GM18520 (cell line): ENCODE measurements at regions not wholly inside any gene's neighbourhood (a gene's known extent, or its start where the extent isn't known, plus 50 kb on each side); places are given as distances from the start of the nearest gene placed in this dataset.
"Not testable (repeated sequence)": the region's sequence is repeated elsewhere in the genome, so short reads cannot be mapped to it uniquely, and the experiment has no call there.

Source experiments
- ATAC-seq: cut with Tn5 transposase; IDR thresholded peaks from one replicate; pipeline ENCODE4 v1.9.1; 2021; ENCODE audit not compliant: unreplicated experiment

DNA sequence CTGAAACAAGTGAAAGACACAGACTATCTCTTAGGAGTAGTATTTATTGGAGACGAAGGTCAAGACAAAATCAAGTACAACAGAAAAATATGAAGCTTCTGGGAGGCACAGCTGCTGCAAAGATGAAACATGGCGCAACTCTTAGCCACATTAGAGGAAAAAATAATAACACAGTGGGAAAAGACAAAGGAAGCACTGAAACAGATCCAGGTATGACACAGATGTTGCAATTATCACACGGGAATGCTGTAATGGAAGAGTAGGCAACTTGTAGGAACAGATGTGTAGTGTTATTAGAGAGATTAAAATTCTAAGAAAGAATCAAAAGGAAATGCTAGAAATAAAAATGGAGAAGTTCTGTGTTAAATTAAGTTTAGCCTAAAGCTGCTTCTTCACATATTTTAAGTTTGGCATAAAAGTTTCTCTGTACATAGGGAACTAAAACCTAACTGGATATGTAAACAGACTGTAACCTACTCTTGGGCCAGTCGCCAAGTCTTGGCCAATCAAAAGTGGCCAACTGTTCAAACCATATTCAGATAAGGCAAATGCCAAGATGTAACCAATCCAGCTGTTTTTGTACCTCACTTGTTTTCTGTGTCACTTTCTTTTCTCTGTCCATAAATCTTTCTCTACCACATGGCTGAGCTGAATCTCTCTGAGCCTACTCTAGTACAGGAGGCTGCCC, 1132.0 kb upstream of the LRRTM3 start:
- ATAC-seq = no peak

DNA sequence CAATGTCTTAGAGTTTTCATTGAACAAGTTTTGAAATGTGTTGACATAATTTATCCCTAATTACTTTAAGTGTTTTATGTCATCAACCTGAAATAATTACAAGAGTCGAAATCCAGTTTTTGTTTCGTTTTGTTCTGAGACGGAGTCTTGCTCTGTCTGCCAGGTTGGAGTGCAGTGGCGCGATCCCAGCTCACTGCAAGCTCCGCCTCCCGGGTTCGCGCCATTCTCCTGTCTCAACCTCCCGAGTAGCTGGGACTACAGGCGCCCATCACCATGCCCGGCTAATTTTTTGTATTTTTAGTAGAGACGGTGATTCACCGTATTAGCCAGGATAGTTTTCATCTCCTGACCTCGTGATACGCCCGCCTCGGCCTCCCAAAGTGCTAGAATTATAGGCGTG, 1131.0 kb upstream of the LRRTM3 start:
- not testable (repeated sequence) for ATAC-seq

DNA sequence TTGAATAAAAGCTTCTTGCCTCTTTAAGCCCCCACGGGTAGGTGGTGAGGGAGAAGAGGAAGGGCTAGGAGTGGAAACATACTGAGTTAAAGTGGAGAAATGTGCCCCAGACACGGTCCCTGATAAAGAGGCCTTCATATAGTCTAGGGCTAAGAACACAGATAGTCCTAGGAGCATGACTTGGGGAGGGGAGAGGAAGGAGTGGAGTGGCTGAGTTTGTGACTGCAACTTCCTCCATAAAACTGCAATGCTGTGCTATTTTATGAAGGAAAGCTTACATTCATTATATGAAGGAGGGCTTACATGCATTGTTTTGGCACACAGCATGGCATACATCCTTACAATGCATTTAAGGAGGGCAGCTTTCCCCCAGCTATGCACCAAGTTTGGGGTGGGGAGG, 1129.4 kb upstream of the LRRTM3 start:
- ATAC-seq = no peak

DNA sequence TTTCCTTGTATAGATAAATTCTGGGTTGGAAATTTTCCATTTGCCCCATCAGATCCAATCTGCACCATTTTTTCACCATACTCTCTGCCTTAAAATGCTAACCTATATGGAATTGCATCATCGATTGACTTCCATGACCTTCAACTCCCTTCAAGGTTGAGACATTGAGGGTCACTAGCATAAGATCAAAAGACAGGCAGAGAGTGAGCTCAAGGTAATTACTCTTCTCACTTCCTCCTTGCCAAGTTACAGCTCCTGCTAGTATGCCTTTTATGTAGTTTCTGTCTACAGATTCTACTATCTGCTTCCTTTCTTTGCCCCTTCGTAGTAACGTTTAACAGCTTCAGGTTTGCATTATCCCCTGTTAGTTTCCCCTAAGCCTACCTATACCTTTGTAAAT, 1127.7 kb upstream of the LRRTM3 start:
- ATAC-seq = no peak

DNA sequence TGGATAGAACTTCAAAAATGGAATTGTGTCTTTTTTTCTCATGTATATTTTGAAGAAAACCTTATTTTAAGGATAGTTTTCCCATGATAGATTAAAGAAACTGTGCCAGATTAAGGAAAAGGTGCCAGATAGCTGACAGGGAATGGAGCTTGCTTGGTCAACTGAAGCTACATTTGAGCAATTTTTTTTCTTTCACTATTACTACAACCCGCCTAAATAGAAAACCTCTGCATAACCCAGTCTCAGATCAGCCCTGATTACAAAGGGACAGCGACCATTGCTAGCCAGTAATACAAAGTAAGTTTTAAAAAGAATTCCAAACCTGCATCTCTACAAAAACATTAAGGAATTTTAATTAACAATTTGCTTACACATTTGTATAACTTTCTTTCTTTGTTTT, 1123.4 kb upstream of the LRRTM3 start:
- no peak for ATAC-seq

DNA sequence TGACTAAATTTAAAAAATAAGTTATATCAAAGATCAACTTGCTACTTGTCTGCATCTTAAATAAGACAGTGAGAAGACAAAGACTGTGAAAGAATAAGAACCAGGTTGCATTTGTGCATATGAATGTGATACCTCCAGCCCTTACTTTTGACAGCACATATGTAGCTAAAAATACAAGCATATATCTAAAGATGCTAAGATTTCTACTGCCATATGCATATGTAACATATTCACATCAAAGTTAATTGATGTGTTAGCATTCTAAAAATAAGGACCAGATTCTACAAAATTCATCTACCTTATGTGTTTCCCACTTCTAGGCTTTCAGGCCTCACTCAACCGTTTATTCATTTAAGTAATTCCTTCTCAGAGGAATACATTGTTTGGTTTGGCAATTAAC, 1120.3 kb upstream of the LRRTM3 start:
- ATAC-seq = no peak

DNA sequence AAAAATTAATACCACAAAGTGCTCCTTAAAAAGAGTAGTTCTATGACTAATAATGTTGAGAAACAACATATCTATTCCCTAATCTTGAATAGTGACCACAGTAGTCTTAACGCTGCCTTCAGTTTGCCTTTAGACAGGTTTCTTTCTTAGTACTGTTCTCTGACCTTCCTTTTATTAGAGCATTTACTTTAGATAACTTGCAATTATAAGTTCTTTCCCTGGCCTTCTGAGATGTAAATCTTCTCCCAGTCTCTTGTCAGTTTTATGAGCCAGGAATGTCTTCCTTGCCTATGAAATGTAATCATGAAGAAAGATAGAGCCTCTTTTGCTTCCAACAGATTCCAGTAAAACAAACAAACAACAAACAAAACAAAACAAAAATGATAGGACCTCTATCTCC, 1119.8 kb upstream of the LRRTM3 start:
- no peak for ATAC-seq

DNA sequence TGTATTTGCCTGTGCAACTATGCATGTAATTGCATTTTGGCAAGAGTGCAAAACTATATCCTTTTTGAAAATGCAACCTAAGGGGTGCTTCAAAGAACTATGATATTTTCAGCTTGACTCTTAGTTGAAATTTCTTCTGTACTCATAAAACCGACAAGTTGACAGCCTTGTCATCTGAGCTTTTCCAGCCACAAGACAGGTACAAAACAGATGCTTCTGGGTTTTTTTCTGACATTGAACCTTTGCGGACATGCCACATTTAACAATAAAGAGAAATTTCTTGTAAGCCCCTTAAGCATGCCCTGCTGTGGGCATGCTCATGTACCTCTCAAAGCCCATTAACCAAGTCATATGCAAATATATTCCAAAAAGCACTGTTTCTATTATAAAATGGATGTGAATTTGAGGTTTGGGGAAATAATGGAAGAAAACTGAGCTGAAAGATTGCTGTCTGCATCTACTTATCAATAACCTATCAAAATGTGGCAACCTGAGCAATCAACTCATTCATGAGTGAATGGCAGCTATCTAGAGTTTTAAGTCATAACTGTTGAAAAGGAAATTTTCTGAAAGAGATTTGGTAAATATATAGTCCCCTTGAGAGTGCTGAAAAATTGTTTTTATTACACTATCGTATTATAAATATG, 1117.0 kb upstream of the LRRTM3 start:
- no peak for ATAC-seq

DNA sequence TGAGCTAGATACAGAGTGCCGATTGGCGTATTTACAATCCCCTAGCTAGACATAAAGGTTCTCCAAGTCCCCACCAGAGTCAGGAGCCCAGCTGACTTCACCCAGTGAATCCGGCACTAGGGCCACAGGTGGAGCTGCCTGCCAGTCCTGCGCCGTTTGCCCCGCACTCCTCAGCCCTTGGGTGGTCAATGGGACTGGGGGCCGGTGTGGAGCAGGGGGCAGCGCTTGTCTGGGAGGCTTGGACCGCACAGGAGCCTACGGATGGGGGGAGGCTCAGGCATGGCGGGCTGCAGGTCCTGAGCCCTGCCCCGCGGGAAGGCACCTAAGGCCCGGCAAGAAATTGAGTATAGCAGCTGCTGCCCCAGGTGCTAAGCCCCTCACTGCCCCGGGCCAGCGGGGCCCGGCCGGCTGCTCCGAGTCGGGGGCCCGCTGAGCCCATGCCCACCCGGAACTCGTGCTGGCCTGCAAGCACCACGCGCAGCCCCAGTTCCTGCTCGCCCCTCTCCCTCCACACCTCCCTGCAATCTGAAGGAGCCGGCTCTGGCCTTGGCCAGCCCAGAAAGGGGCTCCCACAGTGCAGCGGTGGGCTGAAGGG, 1113.8 kb upstream of the LRRTM3 start:
- ATAC-seq = no peak

DNA sequence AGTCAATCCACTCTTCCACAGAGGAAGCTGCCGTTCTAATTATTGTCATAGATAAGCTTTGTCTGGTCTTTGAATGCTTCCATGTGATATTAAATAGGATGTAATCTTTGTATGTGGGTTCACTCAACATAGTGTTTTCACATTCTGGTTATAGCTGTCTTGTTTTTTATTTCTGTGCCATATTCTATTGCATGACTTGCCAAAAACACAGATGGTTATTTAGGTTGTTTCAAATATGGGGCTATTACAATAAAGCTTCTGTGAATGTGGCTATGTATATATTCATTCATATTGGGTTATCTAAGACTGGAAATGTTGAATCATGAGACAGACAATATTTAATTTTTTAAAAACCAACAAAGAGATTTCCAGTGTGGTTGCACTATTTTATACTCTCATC, 1109.3 kb upstream of the LRRTM3 start:
- no peak for ATAC-seq

DNA sequence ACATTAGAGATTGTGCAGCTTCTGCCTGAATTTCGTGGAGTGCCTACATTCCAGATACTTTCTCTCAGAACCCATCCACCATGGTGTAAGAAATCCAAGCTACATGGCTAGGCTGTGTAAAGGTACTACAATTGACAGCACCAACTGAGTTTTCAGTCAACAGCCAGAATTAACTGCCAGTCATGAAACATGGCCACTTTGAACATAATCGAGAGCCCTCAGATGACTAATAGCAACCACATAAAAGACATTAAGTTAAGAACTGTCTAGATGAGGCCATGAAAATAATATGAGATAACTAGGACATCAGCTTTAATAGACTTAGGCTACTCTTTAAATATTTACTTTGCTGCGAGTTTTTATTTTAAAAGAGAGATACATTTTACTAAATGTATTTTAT, 1106.8 kb upstream of the LRRTM3 start:
- no peak for ATAC-seq

DNA sequence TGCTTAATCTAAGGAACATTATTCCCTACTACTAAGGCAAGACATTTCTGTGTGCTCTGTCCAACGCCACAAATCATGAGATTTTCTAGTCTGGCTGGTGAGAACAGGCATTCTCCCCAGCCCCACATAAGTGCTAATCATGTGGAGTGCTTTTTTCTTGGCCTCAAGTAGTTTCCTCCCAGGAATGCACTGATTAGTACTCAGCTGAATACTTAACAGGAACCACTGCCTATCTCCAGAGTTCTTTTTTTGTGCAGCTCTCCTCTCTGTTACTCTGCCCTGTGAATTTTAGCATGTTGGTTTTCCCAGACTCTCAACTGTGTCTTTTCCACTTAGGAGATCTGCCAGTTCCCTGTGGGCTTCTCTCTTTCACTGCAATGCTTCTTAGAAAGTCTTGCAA, 1098.5 kb upstream of the LRRTM3 start:
- ATAC-seq = no peak

DNA sequence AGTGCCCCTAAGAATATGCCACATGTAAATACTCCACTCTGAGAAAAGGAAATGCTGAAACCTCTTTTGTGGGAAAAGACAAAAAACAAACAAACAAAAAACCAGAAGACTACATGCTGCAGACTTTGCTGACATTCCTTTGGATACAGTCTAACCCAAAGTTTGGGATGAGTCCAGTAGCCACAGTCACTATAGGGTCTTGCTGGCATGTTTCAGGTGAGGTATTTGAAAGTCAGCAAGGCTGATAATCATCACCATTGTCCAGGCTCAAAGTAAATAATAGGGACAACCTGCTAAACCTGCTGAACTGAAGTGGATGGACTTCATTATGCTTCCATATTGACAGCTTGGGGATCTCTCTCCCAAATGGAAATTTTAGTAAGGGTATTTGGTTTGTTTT, 1087.0 kb upstream of the LRRTM3 start:
- no peak for ATAC-seq

DNA sequence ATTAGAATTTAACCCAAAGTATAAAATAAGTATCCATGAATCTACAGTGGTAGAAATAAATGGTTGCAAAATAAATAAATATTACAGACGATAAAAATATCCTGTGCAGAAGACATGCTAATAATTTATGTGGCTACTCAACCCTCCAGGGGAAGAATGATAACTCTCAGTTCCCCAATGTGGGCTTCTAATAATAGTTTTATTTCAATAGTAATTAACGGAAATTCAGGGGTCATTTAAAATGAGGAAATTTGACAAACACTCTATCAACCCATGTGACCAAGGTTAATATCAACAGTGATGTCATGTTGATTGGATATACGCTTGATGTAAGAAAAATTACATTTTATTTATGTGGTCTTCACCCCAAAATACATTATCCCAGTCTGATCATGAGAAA, 1082.6 kb upstream of the LRRTM3 start:
- no peak for ATAC-seq

DNA sequence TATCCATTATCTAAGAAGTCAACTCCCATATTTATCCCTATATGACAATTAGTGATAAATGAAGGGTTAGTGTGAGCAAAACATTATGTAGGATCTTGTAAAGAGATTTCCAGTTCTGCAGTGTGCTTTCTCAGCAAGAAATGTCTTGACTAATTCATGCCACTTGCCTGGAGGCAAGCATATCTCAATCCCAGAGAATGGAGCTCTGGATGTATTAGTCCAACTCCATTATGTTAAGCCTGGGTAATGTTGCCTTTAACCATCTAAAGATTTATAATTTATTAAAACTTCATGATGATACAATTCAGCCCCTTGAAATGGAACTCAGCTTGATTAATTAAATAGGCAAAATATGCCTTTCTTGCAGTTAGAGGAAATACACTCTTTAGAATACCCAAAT, 1079.9 kb upstream of the LRRTM3 start:
- ATAC-seq = no peak

DNA sequence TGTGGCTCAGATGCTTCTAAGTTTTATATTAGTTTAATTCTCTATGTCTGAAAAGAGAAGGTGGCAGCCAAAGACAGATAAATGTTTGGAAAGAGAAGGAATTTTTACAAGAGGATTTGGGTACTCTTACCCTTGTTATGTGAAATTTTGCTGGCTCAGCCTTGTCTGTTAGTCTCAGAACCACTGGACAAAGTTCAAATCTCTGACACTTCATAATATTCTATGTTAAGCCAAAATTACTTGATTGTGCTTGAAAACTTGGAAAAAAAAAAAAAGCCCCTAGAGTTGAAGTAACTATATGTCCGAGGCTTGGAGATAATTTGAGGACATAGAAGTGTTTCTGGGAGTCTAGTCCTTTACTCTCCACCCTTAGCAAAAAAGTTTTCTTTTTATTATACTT, 1079.3 kb upstream of the LRRTM3 start:
- no peak for ATAC-seq

DNA sequence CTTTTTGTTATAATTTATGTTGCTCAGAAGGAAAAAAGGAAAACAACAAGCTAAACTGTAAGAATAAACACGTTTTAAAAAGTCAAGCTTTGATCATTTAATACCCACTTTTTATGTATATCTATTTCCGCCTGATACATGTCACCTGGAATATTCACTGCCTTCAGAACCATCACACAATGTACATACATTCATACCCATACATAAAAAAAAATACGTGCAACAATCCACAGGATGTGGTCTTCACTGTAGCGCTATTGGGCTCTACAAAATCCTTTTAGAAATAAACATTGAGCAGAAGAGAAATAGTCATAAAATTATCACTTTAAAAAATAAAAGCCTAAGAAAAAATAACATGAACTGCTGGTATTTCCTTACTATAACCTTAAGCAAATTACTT, 1078.9 kb upstream of the LRRTM3 start:
- ATAC-seq = no peak

DNA sequence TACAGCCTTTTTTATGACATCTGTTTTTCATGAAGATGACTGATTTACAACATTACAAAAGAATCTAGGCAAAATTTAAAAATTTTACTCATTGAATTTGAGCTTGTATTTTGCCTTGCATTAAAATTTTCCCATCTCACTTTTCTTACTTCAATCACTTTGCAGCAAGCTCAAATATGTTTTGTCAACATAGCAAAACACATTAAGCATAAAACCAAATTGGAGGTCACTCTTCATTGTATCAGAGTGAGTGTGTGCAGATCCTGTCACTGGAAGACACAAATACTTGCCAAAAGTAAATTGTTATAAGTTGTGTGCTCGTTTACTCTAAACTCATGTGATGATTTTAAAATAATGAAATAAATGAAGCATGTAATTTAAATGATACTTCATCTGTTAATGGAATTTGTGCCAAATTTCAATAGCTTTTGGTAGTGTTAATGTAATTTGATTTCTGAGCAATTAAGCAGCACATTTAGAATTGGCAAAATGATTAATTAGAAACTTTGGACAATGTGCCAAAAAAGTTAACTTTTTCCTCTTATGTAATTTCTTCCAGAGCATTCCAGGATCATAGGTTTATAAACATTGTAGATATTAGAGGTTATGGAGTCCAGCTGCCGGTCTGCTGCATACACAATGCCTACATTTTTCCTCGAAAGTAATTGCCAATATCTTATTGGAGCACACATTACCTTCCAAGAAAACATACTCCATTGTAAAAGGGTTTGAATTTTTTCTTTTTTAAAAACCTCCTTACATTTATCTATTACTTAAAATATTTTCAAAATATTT, 1078.2 kb upstream of the LRRTM3 start:
- no peak for ATAC-seq

DNA sequence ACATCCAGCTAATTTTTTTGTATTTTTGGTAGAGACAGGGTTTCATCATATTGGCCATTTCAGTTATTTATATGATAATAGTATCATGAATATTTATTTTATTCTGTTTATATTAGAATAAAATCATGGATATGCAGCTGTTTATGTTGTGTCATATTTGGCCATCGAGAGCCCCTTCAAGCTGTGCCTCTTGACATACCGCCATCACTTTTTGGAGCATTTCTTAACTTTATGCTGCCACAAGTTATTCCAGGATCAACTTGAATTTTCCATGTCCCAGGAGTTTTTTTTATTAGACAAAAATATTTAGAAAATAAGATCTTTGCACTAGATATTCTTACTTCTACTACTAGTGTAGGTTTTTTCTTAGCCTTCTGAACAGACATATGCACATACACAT, 1067.0 kb upstream of the LRRTM3 start:
- ATAC-seq = no peak

DNA sequence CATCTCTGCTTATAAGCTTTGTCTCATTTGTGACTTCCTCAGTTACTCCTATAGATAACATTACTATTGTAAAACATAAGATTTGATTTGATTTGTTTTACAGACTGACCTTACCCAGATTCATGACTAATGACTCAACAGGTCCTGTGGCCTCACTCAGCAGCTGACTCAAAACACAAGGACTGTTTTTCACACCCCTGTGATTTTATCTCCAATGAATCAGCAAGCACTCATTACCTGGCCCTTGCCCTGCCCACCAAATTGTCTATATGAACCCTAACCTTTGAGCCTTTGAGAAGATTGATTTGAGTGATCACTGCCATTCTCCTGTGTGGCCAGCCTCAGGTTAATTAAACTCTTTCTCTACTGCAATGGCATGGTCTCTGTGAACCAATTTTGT, 1064.6 kb upstream of the LRRTM3 start:
- ATAC-seq = peak; percentile 84
